NCI-H524 treated with DMSO at 0.1 percent for 48 hours (cell line): ENCODE measurements at regions not wholly inside any gene's neighbourhood (a gene's known extent, or its start where the extent isn't known, plus 50 kb on each side); places are given as distances from the start of the nearest gene placed in this dataset.
"Not testable (repeated sequence)": the region's sequence is repeated elsewhere in the genome, so short reads cannot be mapped to it uniquely, and the experiment has no call there.

Experiments used
- DNase-seq: peaks from one replicate; lab custom pipeline; 2025; lab: John Stamatoyannopoulos, UW

DNA sequence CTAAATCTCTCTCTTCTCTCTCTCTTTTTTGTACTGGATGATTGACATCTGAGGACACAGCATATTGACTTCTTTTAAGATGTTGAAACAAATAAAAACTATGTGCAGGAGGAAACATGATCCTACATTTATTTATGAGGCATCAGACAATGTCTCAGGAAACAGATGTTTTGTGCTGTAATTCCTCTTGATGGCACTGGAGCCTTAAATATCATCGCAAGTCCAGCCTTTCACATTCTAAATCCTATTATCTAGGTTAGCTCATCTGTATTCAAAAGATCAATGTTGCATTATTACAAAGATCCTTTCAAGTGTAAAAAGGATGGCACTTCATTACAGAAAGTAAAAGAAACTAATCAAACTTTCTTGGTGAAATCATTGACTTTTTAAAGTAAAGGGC lies 63.9 kb downstream of the MAT2B start:
- peak; percentile 52 for DNase-seq

GRCh38 chr5:163571744-163572143 lies 66.3 kb downstream of the MAT2B start:
- DNase-seq = peak; percentile 51

DNA sequence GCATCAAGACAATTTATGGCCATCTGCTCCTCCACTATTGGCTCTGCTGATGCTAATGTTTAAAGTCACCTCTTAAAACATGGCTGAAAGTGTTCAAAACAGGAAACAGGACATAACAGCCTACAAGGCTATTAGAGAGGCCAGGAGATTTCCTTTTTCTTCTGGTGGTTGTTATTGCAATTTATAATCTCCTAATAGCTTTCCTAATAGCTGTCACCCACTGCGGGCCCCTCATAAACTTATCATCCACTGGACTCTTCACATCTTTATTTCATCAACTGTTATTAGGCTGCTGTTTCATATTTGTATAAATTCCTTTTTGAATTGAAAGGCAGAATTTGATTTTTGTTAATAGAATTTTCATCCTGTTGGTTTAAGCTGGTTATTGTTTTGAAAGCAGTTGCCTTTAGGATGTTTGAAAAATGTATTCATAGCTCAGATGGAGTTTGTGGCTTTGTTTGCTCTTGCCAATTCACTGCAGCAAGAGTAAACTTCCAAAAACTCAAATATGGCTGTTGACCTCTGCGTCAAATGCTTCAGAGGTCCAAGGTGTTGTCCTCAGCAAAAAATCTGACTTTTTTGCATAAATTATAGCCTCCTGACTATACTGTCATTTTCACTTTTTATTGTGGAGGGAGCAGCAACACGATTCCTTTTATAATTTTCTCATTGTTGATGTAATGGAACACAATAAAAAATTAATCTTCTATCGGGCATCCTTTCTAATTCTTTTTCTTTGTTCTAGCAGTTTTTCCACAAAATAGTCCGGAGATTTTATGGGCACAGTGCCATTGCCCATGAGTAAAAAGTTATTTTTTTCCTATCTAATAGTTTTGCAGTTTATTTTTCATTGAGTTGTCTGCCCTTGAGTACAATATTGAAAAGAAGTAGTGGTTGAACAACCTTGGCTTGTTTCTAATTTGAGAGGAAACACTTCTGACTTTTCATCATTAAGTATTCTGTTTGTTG lies 69.3 kb downstream of the MAT2B start:
- DNase-seq = no peak

DNA sequence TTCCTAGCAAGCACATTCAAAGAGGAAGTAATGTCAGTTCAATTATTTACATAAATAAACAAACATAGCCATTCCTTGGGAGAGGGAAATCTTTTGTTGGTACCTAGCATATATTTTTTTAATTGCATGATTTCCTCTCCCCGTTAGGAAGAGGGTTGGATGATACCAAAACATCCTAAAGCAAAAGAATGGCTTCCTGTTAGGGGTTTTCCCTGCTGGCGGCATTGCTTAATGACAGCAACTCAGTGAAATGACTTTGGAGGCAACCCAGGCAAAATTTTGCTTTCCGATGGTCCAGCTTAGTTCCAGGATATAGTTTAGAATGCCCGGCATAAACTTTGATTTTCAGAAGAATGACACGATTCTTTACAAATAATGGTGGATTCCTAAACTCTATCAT lies 73.2 kb downstream of the MAT2B start:
- no peak for DNase-seq

GRCh38 chr5:163579729-163580128 lies 74.3 kb downstream of the MAT2B start:
- DNase-seq = no peak

GRCh38 chr5:163580516-163580915 lies 75.1 kb downstream of the MAT2B start:
- DNase-seq = no peak

GRCh38 chr5:163583491-163584153 lies 78.2 kb downstream of the MAT2B start:
- not testable (repeated sequence) for DNase-seq

GRCh38 chr5:163585206-163585605 lies 79.8 kb downstream of the MAT2B start:
- no peak for DNase-seq

GRCh38 chr5:163586531-163586956 lies 81.1 kb downstream of the MAT2B start:
- no peak for DNase-seq

- no peak for DNase-seq
Measured at GRCh38 chr5:163594951-163595350, 89.5 kb downstream of the MAT2B start.

DNA sequence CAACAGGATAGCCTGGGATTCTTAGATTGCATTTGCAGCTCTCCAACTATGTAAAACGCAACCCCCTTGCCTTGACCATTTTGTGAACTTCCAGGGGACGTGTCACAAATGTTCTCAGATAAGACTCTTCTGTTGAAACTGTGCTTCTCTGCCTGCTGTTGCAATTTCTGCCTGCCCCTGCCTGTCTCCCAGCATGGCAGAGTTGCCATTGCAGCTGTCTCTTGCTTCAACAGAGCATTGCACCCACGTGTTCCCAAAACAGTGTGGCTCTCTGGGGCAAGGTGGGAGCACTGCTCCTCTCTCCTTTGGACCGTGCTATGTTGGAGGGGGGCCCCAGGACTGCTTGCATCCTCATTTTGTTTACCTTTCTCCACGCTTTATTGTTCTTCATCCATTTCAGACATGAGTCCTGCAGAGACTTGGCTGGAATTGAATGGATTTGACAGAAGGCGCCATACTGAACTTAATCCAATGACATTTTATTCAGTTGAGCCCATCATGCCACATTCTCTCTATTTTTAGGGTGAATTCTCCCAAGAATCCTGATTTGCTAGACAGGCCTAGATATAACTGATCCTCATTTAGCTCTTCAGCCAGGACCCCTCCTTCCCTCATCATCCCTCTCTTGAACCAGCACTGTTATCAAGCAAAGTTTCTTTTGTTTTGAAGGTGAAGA lies 90.7 kb downstream of the MAT2B start:
- DNase-seq = no peak

DNA sequence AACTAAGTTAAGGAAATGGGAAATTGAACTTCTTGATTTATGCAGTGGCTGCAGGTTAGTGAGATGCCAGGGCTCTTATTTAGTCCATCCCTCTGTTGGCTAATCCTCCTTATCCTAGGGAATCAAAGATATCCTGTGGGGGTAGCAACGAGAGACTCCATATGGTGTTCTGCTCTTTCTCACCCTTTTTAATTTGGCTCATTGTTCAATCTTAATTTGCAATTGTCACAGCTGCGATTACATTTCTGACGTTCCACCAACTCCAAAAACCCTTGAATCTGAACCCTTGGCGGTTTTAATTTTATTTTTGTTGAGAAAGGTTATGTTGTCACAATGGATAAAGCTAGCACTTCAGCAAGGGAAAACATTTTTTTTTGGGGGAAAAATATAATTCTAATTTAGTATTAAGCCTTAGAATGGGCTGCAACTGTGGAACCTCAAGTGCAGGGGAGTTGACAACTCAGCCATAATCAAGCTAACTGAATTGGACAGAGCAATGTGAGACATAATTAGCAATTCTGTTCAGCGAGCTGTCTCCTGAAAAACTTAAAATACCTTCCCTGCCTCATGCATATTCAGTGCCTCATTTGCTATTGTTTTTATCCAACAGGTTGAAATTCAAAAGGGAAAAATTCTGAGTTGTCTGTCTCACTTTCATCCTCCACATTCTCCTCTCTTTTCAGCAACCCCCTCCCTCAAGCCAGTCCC lies 91.3 kb downstream of the MAT2B start:
- DNase-seq = peak; percentile 65

- no peak for DNase-seq
Measured at GRCh38 chr5:163604013-163604412, 98.6 kb downstream of the MAT2B start.

DNA sequence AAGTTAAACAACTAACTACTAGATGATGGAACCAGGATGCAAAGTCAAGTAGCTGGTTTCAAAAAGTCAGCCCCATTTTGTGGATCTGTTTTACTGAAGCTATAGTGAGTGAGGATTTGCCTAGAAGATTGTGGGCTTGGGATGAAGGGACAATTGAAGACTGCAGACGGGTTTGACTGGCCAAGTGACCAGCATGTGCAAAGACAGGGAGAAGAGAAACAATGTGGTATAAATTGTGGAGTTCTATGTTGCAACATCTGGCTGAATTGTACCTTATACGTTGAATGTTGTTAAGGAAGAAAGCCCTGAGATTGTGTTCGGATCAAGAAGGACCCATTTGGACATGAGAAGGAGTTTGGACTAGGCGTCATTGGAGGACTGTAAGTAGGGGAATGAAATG lies 101.8 kb downstream of the MAT2B start:
- no peak for DNase-seq

- DNase-seq = no peak
Measured at GRCh38 chr5:163608621-163609020, 103.2 kb downstream of the MAT2B start.

DNA sequence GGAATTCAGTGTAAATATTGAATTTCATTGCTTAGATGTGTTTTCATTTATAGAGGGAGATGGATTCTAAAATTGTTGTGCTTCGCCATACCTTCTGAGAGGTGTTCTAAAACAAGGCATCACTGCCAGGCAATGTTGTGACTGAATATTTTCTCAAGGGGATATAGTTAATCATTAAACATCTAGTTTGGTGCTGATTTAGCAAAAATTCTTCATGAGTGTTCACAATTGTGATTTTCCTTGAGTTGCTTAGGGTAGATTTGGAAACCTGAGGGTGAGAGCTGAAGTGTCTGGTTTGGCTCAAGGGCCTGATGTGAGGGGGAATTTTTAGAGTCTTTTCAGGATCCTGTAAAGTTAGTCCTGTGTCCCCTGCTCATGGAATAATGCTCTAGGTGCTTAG lies 104.5 kb downstream of the MAT2B start:
- no peak for DNase-seq

GRCh38 chr5:163612358-163613149 lies 107.1 kb downstream of the MAT2B start:
- peak; percentile 43 for DNase-seq

DNA sequence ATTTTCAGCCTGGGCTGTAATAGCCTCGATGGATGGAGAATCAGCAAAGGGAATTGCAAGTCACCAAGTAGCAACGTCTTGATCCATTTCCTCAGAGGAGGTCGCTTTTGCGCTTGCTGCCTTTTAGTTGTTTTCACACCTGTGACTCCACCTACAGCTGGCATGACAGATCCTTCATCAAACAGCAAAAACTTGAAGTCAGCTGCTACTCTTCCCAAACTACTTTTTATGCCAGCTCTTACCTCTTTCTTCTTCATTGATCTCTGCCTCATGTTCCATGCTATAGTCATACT lies 107.7 kb downstream of the MAT2B start:
- no peak for DNase-seq

DNA sequence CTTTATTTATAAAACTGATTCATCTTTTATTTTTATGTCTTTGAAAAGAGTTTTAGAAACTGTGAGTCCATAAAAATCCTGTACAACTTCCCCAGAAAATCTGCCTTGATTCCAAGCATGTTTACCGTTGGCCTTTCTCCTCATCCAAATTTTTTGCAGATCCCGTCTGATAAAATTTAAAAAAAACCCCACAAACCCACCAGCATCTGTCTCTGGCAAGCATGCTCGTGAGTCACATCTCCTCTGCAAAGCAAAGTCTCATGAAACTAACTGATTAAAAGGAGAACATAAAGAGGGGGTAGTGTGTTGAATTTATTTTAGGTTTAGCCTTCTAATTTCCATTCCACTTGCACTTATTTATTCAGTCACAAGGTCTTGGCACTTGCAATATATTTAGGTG lies 109.4 kb downstream of the MAT2B start:
- no peak for DNase-seq

DNA sequence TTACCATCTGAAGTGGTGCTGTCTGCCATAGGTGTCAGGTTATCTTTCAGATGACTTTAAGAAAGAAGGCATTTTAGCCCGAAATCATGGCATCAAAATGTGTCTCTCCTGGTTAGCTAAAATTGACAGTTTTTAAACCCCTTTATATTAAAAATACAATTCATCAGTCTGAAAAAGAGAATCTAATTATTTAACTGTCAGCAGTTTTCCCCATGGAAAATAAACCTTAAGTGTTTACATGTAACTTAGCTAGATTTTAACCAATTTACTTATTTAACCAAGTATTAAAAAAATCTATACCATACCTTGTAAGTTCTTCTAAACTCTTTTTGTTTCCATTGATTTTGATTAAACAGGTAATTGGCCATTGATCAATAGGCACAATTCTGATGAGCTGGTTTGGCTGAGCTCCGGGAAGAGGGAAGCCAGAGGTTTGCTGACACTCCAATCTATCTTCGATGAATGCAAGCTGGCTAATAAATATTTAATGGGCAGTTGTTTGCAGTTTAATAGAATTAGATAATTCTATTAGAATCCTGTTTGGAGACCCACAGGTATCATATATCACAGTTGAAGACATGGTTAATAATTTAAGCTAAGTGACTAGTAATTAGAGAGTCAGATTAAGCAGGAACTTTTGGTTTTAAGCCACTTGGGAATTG lies 114.0 kb downstream of the MAT2B start:
- DNase-seq = peak; percentile 93

- peak; percentile 93 for DNase-seq
Measured at GRCh38 chr5:163619951-163620350, 114.5 kb downstream of the MAT2B start.
